AG09309 (cell line): ENCODE measurements at regions not wholly inside any gene's neighbourhood (a gene's known extent, or its start where the extent isn't known, plus 50 kb on each side); places are given as distances from the start of the nearest gene placed in this dataset.
"Not testable (repeated sequence)": the region's sequence is repeated elsewhere in the genome, so short reads cannot be mapped to it uniquely, and the experiment has no call there.

ENCODE experiments used
- DNase-seq: peaks from one replicate; pipeline ENCODE4 v3.0.0-alpha.2; 2010; ENCODE audit warnings: low read depth
- H3K4me3 ChIP-seq: 2 replicates; pipeline ENCODE4 v1.5.1; 2011; ENCODE audit warnings: mild to moderate bottlenecking, low read depth, low read length, moderate library complexity; ENCODE audit not compliant: control insufficient read depth
- TF ChIP-seq, protein P1 (sequence below): IDR thresholded peaks from 2 replicates; pipeline ENCODE4 v1.5.1; 2011; ENCODE audit warnings: mild to moderate bottlenecking, low read depth, low read length, inconsistent platforms; ENCODE audit not compliant: insufficient read depth, control insufficient read depth; ENCODE audit errors: missing control alignments

DNA sequence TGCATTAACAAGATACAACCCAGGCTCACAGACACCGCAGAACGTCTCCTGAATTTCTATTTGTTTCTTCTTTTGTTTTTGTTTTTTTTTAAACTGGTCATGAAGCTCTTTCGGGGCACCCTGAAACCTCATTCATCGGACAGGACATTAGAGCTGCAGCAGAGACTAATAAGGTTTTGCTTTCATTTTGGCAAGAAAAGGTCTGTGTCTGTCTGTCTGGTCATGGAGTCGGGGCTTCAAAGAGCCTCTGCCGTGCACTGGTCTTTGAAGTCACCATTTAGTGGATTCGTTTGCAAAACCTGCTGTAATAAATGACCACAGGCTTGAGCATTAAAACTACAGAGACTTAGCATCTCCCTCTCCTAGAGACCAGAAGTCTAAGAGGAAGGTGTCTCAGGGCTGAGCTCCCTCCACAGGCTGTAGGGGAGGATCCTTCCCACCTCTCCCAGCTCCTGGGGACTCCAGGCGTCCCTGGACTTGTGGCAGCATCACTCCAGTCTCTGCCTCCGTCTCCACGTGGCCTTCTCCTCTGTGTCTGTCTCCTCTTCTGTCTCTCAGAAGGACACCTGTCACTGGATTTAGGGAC is 247.5 kb downstream of the CRLF2 start:
- H3K4me3 ChIP-seq = no peak overlapping the region
- TF ChIP-seq, protein P1, sequence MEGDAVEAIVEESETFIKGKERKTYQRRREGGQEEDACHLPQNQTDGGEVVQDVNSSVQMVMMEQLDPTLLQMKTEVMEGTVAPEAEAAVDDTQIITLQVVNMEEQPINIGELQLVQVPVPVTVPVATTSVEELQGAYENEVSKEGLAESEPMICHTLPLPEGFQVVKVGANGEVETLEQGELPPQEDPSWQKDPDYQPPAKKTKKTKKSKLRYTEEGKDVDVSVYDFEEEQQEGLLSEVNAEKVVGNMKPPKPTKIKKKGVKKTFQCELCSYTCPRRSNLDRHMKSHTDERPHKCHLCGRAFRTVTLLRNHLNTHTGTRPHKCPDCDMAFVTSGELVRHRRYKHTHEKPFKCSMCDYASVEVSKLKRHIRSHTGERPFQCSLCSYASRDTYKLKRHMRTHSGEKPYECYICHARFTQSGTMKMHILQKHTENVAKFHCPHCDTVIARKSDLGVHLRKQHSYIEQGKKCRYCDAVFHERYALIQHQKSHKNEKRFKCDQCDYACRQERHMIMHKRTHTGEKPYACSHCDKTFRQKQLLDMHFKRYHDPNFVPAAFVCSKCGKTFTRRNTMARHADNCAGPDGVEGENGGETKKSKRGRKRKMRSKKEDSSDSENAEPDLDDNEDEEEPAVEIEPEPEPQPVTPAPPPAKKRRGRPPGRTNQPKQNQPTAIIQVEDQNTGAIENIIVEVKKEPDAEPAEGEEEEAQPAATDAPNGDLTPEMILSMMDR = no peak
- no peak for DNase-seq

DNA sequence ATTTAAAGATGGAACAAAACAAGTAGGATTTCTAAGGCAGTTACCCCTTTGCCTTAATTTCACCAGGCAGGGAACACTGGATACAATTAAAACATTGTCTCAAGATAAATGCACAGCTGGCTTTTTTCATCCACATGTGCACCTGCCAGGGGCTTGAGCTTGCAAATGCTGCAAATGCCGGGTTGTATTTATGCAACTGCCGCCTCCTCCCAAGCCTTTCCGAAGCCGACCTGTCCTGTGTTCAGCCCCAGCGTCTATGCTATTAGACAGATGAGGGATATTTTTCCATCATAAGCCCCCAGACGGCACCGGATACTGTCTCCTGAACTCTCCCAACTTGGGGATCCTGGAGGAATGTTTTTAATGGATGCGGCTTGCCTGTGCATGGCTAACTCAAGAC is 251.6 kb downstream of the CRLF2 start:
- no peak for DNase-seq
- TF ChIP-seq, protein P1 = no peak
- H3K4me3 ChIP-seq = no peak overlapping the region

- no peak overlapping the region for H3K4me3 ChIP-seq
- TF ChIP-seq, protein P1 = no peak
- no peak for DNase-seq
Observed at GRCh38 chrX:959595-959994, 252.9 kb downstream of the CRLF2 start.

DNA sequence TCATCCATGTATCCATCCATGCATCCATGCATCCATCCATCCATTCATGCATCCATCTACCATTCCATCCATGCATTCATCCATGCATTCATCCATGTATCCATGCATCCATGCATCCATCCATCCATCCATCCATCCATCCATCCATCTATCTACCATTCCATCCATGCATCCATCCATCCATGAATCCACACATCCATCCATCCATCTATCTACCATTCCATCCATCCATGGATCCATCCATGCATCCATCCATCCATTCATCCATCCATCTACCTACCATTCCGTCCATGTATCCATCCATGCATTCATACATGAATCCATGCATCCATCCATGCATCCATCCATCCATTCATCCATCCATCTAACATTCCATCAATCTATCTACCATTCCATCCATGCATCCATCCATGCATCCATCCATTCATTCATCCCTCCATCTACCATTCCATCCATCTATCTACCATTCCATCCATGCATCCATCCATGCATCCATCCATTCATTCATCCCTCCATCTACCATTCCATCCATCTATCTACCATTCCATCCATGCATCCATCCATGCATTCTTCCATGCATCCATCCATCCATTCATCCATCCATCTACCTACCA is 257.2 kb downstream of the CRLF2 start:
- not testable (repeated sequence) for DNase-seq, H3K4me3 ChIP-seq

DNA sequence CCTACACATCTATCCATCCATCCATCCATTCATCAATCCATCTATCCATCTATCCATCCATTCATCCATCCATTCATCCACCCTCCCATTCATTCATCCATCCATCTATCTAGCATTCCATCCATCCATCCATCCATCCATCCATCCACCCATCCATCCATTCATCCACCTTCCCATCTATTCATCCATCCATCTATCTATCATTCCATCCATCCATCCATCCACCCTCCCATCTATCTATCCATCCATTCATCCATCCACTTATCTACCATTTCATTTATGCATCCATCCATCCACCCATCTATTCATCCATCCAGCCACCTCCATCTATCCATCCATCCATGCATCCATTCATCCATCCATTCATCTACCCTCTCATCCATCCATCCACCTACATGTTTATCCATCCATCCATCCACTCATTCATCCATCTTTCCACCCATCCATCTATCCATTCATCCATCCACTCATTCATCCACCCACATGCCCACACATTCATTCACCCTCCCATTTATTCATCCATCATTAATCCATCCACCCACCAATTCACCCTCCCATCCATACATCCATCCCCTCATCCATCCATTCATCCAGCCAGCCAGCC is 258.5 kb downstream of the CRLF2 start:
- no peak overlapping the region for H3K4me3 ChIP-seq
- no peak for DNase-seq
- TF ChIP-seq, protein P1 = no peak

DNA sequence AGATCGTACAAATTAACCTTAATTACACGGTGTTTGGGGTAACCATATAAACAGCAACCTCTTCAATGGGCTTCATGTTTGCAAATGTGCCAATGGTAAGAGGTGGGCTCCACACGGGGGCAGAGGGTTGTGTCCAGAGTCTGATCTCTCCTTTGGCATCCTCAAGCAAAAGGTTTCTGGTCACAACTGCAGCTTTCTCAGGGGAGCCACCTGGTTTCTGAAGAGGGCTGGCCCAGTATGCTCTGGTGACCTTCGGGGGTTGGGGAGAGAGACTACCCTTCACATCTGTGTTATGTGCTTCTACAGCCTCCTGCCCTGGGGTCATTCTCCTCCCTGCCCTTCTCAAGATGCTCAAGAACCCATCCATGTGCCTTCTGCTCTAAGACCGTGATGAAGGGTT is 259.6 kb downstream of the CRLF2 start:
- DNase-seq = no peak
- H3K4me3 ChIP-seq = no peak overlapping the region
- TF ChIP-seq, protein P1 = no peak

DNA sequence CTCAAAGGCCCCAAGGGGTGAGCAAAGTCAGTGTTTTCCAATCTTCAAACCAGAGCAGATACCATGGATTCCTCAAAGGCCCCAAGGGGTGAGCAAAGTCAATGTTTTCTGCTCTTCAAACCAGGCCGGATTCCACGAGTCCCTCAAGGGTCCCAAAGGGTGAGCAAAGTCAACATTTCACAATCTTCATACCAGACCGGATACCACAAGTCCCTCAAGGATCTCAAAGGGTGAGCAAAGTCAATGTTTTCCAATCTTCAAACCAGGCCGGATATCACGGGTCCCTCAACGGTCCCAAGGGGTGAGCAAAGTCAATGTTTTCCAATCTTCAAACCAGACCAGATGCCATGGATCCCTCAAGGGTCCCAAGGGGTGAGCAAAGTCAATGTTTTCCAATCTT is 265.2 kb downstream of the CRLF2 start:
- not testable (repeated sequence) for H3K4me3 ChIP-seq, DNase-seq
